COR-L47 (cell line): ENCODE measurements at regions not wholly inside any gene's neighbourhood (a gene's known extent, or its start where the extent isn't known, plus 50 kb on each side); places are given as distances from the start of the nearest gene placed in this dataset.
"Not testable (repeated sequence)": the region's sequence is repeated elsewhere in the genome, so short reads cannot be mapped to it uniquely, and the experiment has no call there.

ENCODE experiments used
- DNase-seq: peaks from one replicate; lab custom pipeline; 2025; lab: John Stamatoyannopoulos, UW

DNA sequence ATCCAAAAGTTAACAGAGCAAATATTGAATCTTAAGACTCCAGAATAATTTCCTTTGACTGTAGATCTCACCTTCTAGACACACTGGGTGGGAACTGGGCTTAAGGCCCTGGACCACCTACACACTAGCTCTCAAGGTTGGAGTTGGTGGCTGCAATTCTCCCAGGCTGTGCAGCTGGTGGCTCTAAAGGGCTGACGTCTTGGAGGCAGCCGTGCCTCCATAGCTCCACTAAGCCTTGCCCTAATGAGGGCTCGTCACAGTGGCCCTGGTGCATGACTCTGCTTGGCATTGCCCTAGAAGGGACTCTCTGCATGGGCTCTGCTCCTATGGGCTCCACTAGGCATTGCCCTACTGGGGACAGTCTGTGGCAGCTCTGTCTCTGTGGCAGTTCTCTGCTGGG is 1005.2 kb downstream of the CCSER2 start:
- DNase-seq, result no peak

DNA sequence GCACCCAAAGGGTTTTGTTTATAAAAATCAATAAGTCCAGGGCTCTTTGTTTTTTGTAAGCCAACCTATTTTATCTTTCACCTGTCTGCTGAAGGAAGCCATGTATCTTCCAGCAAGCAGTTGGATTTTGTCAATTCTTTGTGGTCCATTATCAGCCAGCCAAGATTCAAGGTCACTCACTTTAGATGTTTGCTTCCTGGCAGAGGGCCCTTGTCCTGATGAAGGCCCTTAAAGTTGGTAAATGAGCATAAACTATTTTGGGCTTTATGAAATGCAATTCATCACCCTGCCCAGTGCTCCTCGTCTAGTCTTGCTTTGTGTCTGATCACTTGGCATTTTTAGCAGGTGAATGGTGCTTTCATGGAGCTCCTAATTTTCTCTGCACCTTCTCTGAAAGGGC is 1004.2 kb downstream of the GRID1 start:
- no peak for DNase-seq

DNA sequence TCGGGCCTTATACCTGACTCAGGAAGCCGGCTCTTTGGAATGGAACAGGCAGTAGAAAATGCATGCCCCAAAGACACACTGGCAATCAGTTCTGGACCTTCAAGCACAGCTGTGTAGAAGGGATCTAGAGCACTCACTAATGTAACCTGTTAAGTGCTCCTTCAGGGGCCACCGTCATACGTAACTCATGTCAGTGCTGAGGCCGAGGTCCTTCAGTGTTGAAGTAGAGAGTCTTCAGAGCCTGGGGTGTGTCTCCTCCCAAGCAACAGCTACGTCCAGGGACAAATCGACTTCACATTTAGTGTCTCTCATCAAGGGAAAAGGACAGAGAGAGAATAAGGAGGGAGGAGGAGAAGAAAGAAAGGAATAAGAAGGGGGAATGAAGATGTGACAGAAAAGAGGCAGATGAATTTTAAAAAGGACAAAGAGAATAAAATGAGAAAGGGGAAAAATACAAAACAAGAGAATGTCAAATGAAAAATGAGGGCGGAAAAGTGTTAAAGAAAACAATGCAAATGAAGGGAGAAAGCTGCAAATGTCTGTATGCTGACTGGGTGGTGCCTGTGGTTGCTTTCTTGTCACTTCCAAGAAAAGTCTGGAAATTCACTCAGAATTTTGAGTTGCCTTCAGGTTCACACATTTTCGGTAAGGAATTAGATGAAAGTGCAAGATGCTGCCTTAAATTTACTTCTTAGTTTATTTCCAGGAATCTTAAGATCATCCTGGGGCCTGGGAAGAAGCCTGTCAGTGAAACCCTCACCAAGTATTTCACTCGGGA is 989.4 kb downstream of the GRID1 start:
- no peak for DNase-seq

DNA sequence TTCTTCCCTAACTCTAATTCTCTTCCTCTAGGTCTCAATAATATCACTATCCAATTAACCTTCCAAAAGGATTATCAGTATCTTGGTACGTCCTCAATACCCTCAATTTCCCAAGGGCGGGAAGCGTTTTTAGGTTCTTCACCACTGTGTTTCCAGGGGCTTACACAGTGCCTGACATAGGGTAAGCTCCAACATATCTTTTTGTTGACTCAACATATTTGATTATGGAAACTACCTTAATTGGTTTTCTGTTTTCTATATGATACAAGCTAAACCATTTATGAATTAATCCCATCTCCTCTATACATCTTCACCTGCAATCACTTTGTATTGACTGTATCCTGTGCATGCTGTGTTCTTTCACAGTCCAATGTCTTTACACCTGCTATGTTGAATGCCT is 987.3 kb downstream of the GRID1 start:
- no peak for DNase-seq

DNA sequence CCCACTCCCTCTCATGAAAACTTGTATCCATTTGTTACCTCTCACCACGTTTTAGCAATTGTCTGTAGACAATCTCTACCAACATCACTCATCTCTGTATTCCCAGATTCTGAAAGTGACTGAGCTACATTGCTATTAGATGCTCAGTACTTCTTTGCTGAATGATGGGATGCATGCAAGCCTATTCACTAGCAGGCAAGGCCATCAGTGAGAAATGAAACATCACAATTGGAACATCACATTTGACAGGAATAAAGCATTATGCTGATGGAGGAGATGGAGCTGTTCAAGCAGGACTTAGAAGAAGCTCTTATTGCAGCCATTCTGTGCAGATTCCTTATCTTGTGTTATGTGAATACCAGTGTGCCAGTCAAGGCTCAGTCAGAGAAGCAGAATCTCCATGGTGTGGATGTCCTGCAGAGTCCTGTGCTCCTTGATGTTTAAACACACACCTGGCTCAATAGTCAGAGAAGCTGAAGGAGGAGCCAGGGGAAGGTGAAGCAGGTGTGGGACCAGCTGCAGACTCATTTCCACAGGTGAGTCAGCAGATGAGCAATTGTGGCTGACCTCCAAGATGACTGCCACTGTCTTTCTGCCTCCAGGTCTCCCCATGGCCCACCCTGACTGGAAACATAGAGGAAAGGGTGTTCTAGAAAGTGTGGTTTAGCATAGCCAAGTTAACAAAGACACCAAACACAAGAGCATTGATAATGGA is 965.5 kb downstream of the GRID1 start:
- DNase-seq, result no peak

DNA sequence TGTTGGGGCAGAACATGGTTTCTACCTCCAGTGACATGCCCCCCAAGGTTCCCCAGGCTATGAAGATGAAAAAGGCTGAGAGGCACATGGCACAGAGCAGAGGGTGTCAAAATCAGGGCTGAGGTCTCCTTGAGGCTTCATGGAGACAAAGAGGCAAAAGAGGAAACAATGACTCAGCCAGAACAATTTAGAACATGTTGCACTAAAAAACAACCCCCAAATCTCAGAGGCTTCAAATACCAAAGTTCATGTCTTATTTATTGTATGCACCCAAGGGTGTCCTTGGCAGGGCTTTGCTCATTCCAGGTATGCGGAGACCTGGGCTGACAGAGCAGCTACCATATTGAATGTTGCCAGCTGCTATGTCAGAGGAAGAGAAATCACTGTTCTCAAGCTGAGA is 964.1 kb downstream of the GRID1 start:
- no peak for DNase-seq

DNA sequence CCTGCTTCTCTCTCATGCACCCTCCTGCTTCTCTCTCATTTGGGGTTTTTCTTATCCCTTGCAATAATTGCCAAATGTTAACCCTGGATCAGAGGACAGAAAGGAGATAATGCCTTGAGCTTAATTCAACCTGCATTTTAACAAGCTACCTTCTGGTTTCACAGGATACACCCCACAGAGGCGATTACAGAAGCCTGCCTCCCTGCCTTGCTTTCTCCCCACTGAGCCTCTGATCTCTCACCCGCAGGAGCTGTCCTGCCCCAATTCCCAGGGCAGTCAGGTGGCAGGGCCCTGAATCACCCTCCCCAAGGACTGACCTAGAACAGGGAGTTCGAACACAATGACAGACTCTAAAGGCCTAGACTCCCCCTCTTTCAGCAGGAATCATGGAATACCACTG is 959.5 kb downstream of the GRID1 start:
- no peak for DNase-seq

DNA sequence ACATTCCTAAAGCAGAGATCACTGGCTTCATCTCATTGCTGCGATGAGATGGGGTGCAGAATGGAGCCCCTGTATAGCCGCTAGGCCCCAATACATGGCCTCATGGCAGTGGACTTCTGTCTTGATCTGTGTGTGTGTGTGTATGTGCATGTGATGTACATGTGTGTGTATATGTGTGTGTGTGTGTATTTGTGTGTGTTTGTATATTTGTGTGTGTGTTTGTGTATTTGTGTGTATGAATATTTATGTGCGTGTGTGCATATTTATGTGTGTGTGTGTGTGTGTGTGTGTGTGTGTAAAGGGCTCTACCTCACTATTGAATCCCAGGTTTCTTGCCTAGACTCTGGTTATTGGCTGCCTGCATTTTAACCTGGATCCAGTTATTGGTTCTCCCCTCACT is 958.2 kb downstream of the GRID1 start:
- no peak for DNase-seq

DNA sequence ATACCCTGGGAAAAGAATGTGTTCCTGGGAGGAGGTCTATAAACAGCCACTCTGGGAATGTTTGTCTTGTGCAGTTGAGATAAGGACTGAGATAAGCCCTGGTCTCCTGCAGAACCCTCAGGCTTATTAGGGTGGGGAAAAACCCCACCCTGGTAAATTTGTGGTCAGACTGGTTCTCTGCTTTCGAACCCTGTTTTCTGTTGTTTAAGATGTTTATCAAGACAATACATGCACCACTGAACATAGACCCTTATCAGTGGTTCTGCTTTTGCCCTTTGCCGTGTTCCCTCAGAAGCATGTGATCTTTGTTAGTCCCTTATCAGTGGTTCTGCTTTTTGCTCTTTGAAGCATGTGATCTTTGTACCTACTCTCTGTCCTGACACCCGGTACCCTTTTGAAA is 956.0 kb downstream of the GRID1 start:
- DNase-seq, result not testable (repeated sequence)

DNA sequence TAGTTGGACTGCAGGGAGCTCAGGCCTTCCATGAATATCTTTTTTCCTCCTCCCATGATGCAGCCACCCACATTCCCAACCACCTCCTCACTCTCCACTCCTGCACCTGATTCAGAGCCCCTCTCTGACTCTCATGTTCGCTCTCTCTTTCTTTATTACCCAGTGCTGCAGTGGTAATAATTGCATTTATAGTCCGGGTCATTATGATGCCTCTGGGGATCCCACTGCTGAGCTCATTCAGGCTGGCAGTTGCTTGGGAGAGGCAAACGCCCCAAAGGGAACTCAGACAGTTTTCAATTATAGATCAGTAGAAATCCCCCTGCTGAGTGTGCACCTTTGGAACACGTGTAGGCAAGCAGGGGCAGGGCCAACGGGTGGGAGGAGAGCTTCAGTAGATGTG is 953.0 kb downstream of the GRID1 start:
- DNase-seq, result no peak

DNA sequence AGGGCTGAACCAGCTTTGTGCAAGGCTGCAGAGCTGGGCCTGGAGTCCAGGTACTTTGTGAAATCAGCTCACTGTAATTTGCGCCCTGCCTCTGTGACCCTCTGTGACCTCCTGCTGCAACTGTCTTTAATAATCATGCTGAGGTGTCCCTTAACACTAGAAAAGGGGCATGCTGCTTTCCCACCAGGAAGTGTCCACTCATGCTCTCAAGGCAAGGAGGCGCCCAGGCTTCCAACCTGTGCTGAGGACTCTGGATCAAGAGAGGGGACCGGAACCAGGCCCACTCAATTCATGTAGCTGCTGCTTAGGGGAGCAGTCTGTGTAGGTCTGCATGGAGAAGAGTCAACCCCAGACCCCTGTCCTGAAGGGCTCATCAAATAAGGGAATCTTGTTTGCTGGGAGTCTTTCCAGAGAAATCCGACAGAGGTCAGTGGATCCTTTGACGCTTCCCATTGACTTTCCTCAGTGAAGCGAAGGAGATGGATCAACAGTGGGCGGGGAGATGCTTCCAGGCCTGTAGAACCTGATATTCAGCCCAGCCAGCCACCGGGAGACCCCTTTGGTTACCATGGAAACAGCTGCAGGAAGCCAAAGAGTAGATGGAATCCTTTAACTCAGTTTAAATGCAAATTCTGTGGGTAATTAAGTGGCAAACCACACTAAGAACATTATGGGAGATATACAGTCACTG is 945.9 kb downstream of the GRID1 start:
- DNase-seq, result no peak

DNA sequence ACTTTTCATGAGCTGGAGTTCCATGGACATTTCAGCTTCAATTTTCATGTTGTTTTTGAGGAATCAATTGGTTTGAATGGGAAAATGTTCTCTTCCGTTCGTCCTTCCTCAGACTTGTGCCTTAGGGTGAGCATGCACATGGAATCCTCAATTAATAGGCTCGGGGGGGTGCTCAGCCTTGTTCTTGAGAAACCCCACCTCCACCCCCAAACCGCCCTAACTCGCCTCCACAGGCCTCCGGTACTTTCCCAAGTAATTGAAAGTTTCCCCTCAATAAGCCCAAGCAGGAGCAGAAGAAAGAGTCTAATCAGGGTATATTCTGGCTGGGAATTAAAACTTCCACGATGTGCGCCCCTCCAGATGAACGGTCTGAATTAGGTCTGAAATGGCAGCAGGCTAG is 945.2 kb downstream of the GRID1 start:
- no peak for DNase-seq

DNA sequence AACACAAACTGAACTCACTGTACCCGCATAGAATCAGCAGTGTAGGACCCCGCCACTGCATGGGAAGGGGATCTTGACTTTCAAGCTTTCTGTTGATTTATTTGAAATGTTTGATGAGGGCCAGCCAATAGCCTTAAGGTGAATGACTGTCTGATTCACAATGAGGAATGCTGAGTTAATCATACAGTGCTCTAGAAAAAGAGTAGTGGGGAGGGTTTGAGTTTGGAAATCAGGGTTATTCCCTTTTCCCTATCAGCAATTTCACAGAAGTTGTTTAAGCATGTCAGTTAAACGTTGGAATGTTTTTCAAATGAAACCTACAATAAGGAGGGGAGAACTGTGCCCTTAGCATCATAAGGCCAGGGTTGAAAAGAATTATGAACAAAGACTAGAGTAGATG is 937.5 kb downstream of the GRID1 start:
- DNase-seq, result no peak

DNA sequence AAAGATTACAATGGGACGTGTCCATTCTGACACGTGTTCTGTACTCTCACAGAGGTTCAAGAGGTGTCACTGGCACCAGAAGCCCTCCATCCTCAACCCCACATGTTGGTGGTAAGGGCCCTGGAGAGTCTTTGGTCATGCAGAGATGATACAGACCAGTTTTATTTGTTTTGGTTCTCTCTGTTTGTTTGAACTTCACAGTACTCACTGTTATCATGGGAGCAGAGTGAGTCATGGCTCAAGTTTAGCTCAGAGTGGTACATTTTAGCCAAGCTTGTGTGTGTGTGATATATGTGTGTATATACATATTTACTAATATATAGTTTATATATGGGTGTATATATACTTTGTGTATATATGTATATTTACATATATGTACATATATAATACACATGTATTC is 935.6 kb downstream of the GRID1 start:
- DNase-seq, result no peak

DNA sequence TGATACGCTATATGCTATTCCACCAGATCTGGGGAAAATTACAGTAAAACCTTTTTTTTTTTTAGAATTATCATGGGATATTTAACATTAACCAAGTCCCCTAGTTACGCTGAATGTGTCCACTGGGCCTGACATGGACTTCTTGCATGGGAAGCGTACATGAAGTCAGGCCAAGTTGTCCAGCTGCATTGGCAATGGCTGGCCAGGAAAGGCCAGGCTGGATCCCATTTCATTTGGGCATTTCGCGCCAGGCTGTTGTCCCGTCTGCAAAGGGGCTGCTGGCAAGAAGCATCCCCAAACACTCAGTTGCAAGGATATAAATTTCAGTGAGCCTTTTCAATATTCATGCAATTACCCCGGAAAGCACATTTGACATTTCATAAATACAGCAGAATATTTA is 933.3 kb downstream of the GRID1 start:
- no peak for DNase-seq

DNA sequence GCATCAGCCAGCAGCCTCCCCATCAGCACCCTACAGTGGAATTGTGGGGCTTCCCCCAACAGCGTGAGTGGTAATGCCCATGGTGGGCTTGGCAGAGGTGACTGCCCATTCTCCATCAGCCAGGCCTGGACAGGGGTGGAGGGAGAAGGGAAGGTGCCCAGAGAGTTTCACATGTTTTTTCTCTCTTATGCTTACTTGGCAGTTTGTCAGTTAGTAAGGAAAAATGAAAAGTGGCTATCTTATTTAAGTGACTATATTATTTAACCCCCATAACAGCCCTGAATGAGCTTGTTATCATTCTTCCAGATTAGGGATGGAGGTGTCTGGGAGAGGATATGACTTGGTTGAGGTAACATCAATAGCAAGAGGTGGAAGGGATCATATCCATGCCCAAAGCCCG is 921.7 kb downstream of the GRID1 start:
- no peak for DNase-seq

DNA sequence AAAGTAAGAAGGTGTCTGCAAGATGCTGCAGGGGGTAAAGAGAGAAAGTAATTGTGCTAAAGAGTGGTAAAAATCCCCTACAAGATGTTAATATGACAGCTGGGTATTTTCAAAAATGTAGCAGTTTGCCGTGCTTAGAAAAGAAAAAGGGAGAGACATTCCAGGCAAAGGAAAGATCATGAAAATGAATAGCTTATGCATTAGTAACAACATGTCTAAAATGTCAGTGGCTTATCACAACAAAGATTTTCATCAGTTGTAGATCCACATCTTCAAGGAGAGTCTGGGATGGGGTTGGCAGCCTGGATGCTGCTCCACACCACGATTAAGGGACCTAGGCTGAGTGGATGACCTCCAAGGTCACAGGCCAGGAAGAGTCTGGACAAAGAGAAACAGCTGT is 920.9 kb downstream of the GRID1 start:
- no peak for DNase-seq

DNA sequence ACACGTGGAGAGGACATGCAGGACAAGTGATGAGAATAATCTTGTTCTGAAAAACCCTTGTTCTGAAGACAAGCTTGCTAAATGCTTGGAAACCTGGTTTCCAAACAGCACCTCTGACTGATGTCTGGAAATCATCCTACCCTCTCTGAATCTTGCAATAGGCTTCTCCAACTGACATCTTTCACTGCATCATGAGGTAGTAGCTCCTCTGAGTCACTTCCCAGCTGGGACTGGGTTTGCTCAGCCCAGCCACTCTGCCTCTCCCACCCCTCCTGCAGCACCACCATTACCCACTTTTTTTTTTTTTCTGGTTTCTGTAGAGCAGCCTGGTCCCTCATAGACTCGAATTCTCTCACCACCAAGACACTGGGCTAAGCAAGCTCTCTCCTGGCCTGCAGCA is 919.8 kb downstream of the GRID1 start:
- no peak for DNase-seq

DNA sequence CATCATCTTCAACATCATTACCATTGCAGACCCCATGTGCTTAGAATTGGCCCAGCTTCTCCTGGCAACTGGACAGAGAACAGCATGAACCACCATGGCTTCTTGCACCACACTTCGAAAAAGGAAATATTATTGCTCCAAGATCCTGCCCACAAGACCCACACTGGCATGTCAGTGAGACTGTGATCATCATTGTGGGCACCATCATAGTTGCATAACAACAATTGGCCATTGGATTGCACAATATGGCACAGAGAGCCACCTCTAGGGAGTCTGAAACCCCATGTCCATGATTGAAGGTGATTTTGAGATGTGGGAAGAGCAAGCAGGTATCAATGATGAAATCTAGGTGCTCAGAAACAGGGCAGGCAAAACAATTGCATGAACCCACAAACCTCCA is 918.9 kb downstream of the GRID1 start:
- DNase-seq, result no peak

DNA sequence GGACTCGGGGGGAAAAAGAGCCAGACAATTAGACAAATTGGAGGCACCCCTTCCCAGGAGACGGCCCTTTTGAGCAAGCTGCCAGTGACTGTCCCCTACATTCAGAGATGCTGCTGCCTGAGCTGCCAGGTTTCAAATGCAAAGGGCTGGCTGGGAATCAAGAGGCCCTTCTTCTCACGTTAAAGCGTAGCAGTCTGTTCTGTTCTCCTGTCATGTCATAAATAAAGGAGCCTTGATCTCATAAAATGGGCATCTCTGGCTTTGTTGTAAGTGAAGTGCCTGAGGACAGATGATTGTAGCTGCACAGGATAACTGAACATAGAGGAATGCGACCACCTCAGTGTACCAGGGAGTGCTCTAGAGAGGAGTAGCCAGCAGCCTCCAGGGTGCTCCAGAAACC is 917.9 kb downstream of the GRID1 start:
- DNase-seq, result no peak

DNA sequence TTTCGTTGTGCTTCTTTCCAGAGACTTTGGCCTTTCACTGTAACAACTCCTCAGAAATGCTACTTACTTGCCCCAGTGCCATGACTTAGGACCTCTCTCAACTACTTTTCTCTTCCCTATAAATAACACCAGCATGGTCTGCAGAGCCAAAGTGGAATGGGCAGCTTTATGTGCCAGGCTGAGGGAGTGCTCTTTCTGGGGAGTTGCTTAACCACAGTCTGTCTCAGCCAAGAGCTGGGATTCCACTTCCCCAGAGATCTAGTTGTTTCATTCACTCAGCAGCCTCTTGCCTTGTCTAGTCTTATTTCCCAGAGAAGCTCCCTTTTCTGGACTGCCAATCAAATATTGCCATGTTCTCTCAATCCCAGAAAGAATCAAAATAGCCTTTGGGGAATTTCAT is 912.2 kb downstream of the GRID1 start:
- DNase-seq, result no peak

DNA sequence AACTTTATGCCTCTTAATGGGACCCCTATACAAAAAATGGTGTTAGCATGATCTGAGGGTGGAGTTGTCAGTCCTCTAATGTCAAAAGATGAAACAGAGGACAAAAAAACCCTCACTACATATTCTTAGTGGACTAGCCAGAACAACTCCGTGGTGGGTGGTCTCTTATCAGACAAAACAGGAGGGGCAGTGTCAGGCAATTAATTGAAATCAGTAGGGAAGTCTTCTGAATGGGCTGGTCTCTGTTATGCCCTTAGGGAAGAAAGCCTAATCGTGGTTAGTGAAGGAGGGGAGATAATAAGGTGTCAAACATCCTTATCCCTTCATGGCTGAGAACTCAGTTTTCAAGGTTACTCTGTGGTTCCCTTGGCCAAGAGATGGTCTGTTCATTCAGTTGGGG is 909.4 kb downstream of the GRID1 start:
- no peak for DNase-seq

DNA sequence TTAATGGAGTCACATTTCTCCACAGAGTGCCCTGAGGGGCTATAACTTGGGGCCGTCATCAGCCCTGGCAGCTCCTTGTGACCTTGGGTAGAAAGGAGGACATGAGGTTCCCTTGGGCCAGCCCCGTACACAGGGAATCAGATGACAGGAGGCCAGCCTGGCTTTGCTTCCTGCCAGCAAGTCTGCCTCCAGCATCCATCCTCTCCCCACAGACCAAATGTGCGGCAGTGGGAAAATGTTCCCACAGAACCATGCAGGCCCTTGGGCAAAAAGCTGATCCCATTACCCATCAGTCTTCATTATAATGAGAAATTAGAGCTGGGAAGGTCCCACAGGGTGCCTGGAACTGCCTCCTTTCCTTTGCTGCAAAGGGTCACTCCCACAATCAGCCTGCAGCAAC is 908.3 kb downstream of the GRID1 start:
- no peak for DNase-seq
